HCT116 (cell line): ENCODE measurements at regions not wholly inside any gene's neighbourhood (a gene's known extent, or its start where the extent isn't known, plus 50 kb on each side); places are given as distances from the start of the nearest gene placed in this dataset.

ENCODE experiments used
- CEBPB ChIP-seq: IDR thresholded peaks from 2 replicates; pipeline ENCODE4 v1.6.1; 2012; ENCODE audit warnings: low read depth
- EZH2 ChIP-seq: fragments of 200-600 bp; sonication (generic); IDR thresholded peaks from 2 replicates; pipeline ENCODE4 v1.6.1; 2017; ENCODE audit warnings: antibody characterized with exemption, mixed run types
- EZH2phosphoT487 ChIP-seq: fragments of 200-600 bp; IDR thresholded peaks from 2 replicates; pipeline ENCODE4 v1.6.1; 2018; ENCODE audit warnings: antibody characterized with exemption, borderline replicate concordance
- JUND ChIP-seq: IDR thresholded peaks from 2 replicates; pipeline ENCODE4 v1.6.1; 2012
- POLR2A ChIP-seq: IDR thresholded peaks from 2 replicates; pipeline ENCODE4 v1.7.0; 2011; ENCODE audit warnings: borderline replicate concordance; ENCODE audit not compliant: insufficient read depth, insufficient read length; ENCODE audit errors: extremely low read depth
- RAD21 ChIP-seq: IDR thresholded peaks from 2 replicates; pipeline ENCODE4 v1.6.1; 2012; ENCODE audit warnings: low read depth, mild to moderate bottlenecking
- YY1 ChIP-seq: IDR thresholded peaks from 2 replicates; pipeline ENCODE4 v1.6.1; 2011; ENCODE audit warnings: low read length, low read depth, moderate library complexity, mild to moderate bottlenecking; ENCODE audit not compliant: insufficient replicate concordance; ENCODE audit errors: extremely low read depth
- TF ChIP-seq, protein P1 (sequence below), 3 experiments: fragments of 200-600 bp in 1 of 3; sonication (generic) in 1 of 3; IDR thresholded peaks in 2 of 3; conservative IDR thresholded peaks in 1 of 3; 2 replicates each; pipeline ENCODE4 v1.5.1; 2012 to 2017; ENCODE audit warnings: low read depth in 2 of 3, low read length in 2 of 3, antibody characterized with exemption in 1 of 3, borderline replicate concordance in 1 of 3, control low read depth in 1 of 3, mild to moderate bottlenecking in 1 of 3, mixed read lengths in 1 of 3, mixed run types in 1 of 3, moderate library complexity in 1 of 3; ENCODE audit not compliant: insufficient read depth in 1 of 3

DNA sequence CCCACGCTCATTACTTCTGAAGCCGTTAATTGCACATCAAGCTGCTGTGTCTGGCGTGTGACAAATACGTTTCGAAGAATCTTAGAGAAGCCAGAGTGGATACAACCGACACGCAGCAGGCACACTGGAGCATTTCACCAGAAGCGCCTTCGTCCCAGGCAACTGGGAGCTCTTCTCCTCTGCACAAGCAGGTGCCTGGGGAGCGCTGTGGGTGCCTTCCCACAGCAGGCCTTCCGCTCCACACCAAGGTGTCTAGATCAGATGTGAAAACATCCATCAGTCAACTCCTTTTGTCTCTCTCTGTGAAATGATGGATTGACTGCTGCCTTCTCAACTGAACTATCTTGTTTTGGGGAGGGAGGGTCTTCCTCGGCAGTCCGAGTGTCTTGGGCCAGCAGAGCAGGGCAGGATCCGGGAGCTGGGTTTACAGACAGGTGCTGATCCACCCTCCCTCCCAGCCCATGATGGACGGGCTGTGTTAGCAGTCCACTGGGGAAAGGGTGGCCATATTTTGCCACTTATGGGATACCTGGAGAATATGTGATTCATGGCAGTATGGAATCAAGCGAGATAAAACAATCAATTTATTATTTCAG lies 326.3 kb downstream of the TCERG1L start:
- TF ChIP-seq JUND (no peak), EZH2 (no peak), POLR2A (no peak), YY1 (no peak), CEBPB (no peak), RAD21 (no peak), EZH2phosphoT487 (no peak)
- TF ChIP-seq, protein P1, sequence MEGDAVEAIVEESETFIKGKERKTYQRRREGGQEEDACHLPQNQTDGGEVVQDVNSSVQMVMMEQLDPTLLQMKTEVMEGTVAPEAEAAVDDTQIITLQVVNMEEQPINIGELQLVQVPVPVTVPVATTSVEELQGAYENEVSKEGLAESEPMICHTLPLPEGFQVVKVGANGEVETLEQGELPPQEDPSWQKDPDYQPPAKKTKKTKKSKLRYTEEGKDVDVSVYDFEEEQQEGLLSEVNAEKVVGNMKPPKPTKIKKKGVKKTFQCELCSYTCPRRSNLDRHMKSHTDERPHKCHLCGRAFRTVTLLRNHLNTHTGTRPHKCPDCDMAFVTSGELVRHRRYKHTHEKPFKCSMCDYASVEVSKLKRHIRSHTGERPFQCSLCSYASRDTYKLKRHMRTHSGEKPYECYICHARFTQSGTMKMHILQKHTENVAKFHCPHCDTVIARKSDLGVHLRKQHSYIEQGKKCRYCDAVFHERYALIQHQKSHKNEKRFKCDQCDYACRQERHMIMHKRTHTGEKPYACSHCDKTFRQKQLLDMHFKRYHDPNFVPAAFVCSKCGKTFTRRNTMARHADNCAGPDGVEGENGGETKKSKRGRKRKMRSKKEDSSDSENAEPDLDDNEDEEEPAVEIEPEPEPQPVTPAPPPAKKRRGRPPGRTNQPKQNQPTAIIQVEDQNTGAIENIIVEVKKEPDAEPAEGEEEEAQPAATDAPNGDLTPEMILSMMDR (IDR thresholded peaks at IDR 0.05 in 2 of 3, conservative IDR thresholded peaks at IDR 0.05 in 1 of 3; ENCODE audit: borderline replicate concordance in 1 of 3, insufficient read depth in 1 of 3, low read depth in 2 of 3, low read length in 2 of 3): no peak
